GM23338 (cell line): ENCODE measurements at regions not wholly inside any gene's neighbourhood (a gene's known extent, or its start where the extent isn't known, plus 50 kb on each side); places are given as distances from the start of the nearest gene placed in this dataset.

Experiments used
- ATAC-seq: fragments of 200-7000 bp; cut with Tn5 transposase; 3 replicates; pipeline ENCODE4 v1.9.1; 2020
- DNase-seq: peaks from one replicate; pipeline ENCODE4 v3.0.0-alpha.2; 2015; ENCODE audit warnings: low spot score
- H2AFZ ChIP-seq: fragments of 200-600 bp; sonication (generic); 2 replicates; pipeline ENCODE4 v1.8.0; 2016; ENCODE audit warnings: antibody characterized with exemption, mild to moderate bottlenecking, moderate library complexity
- H3F3A ChIP-seq: fragments of 200-600 bp; sonication (generic); replicated peaks from 2 replicates; pipeline ENCODE4 v1.8.0; 2017; ENCODE audit warnings: antibody characterized with exemption, mixed run types, low read depth
- H3K27ac ChIP-seq: fragments of 200-600 bp; sonication (generic); 2 replicates; pipeline ENCODE4 v1.6.1; 2016; ENCODE audit warnings: low read depth
- H3K27me3 ChIP-seq: fragments of 200-600 bp; sonication (generic); 2 replicates; pipeline ENCODE4 v1.8.0; 2016; ENCODE audit warnings: mild to moderate bottlenecking, mixed run types, moderate library complexity; ENCODE audit not compliant: insufficient read depth
- H3K36me3 ChIP-seq: fragments of 200-600 bp; sonication (generic); 2 replicates; pipeline ENCODE4 v1.8.0; 2016; ENCODE audit warnings: mild to moderate bottlenecking; ENCODE audit not compliant: insufficient read depth
- H3K4me1 ChIP-seq: fragments of 200-600 bp; sonication (generic); 2 replicates; pipeline ENCODE4 v1.8.0; 2016; ENCODE audit warnings: mild to moderate bottlenecking, moderate library complexity; ENCODE audit not compliant: insufficient read depth
- H3K4me2 ChIP-seq: fragments of 200-600 bp; sonication (generic); 2 replicates; pipeline ENCODE4 v1.7.1; 2017; ENCODE audit warnings: mixed run types
- H3K4me3 ChIP-seq: fragments of 200-600 bp; sonication (generic); 2 replicates; pipeline ENCODE4 v1.6.1; 2016; ENCODE audit warnings: mixed run types
- H3K79me2 ChIP-seq: fragments of 200-600 bp; sonication (generic); replicated peaks from 2 replicates; pipeline ENCODE4 v1.8.0; 2017; ENCODE audit warnings: mild to moderate bottlenecking; ENCODE audit not compliant: insufficient read depth
- H3K9me2 ChIP-seq: fragments of 200-600 bp; sonication (generic); 2 replicates; pipeline ENCODE4 v1.8.0; 2017; ENCODE audit not compliant: insufficient read depth
- H4K20me1 ChIP-seq: fragments of 200-600 bp; sonication (generic); replicated peaks from 2 replicates; pipeline ENCODE4 v1.8.0; 2017; ENCODE audit warnings: mild to moderate bottlenecking; ENCODE audit not compliant: insufficient read depth
- H3K27ac Mint-ChIP-seq: 2 replicates; pipeline ENCODE4 v1.8.0; 2020; ENCODE audit warnings: inconsistent platforms, mild to moderate bottlenecking, moderate library complexity, mixed read lengths
- H3K27me3 Mint-ChIP-seq: 3 replicates; pipeline ENCODE4 v1.8.0; 2022; ENCODE audit warnings: low read depth, mild to moderate bottlenecking, moderate library complexity, mixed read lengths, inconsistent platforms; ENCODE audit not compliant: insufficient read depth, poor library complexity
- H3K36me3 Mint-ChIP-seq: 3 replicates; pipeline ENCODE4 v1.8.0; 2021; ENCODE audit warnings: low read depth, mild to moderate bottlenecking, inconsistent platforms, moderate library complexity, mixed read lengths
- H3K4me1 Mint-ChIP-seq: 3 replicates; pipeline ENCODE4 v1.8.0; 2020; ENCODE audit warnings: mild to moderate bottlenecking, inconsistent platforms, mixed read lengths
- H3K4me3 Mint-ChIP-seq: 3 replicates; pipeline ENCODE4 v1.8.0; 2021; ENCODE audit warnings: moderate library complexity, mild to moderate bottlenecking, inconsistent platforms, mixed read lengths
- H3K9me3 Mint-ChIP-seq: 3 replicates; pipeline ENCODE4 v1.8.0; 2020; ENCODE audit warnings: moderate library complexity, mild to moderate bottlenecking, inconsistent platforms, mixed read lengths
- NANOG ChIP-seq: IDR thresholded peaks from 2 replicates; pipeline ENCODE4 v1.6.1; 2016; ENCODE audit warnings: antibody characterized with exemption, borderline replicate concordance
- TF ChIP-seq, protein P1 (sequence below): fragments of 250-450 bp; sonication (Bioruptor Pico); IDR thresholded peaks from 2 replicates; pipeline ENCODE4 v1.5.0; 2020; ENCODE audit warnings: mild to moderate bottlenecking, moderate library complexity
- TF ChIP-seq, protein P2 (sequence below): IDR thresholded peaks from 2 replicates; pipeline ENCODE4 v1.6.1; 2016; ENCODE audit warnings: antibody characterized with exemption
- TF ChIP-seq, protein P3 (sequence below), 2 experiments: fragments of 200-600 bp in 1 of 2; sonication (generic) in 1 of 2; conservative IDR thresholded peaks; 2 replicates each; pipeline versions ENCODE4 v1.5.1 to v1.6.1; 2016 to 2017; ENCODE audit warnings: antibody characterized with exemption in 2 of 2, low read depth in 2 of 2, mild to moderate bottlenecking in 2 of 2, moderate library complexity in 1 of 2

DNA sequence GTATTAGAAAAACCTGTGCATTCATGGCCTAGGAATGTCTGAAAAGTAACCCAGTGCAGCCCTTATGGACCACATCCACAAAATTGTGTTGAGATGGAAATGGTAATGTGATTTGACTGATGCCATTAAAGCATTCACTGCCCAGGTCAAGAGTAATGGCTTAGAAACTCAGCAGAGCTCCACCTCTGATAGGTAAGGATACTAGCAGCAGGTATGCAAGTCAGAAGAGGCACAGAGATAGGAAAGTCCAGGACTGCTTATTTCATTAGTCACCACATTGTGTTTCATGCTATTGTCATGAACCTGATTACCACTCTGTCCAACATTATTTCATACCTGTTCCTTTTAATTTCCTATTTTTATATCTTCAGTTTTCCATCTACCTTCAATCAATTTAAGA, 2042.2 kb downstream of the ARAP2 start:
- no peaks in the 10 kb centered on the region for H3K36me3 ChIP-seq
- no peak overlapping the region for H2AFZ ChIP-seq
- Mint-ChIP-seq H3K9me3 (peaks cover 25% of the 10 kb centered on the region), H3K27me3 (peaks cover 5% of the 10 kb centered on the region), H3K4me1 (peaks cover 10% of the 10 kb centered on the region; the same call in 2 of the 3 replicates), H3K36me3 (peaks cover 25% of the 10 kb centered on the region), H3K4me3 (no peak overlapping the region), H3K27ac (no peak overlapping the region)
- H3K27me3 ChIP-seq = no peaks in the 10 kb centered on the region
- 0 out of 2 replicates have a peak, but pooled peaks cover 3% of the 10 kb centered on the region for H3K9me2 ChIP-seq
- no peaks in the 10 kb centered on the region for H3F3A ChIP-seq
- H3K79me2 ChIP-seq = no peaks in the 10 kb centered on the region
- TF ChIP-seq, protein P1, sequence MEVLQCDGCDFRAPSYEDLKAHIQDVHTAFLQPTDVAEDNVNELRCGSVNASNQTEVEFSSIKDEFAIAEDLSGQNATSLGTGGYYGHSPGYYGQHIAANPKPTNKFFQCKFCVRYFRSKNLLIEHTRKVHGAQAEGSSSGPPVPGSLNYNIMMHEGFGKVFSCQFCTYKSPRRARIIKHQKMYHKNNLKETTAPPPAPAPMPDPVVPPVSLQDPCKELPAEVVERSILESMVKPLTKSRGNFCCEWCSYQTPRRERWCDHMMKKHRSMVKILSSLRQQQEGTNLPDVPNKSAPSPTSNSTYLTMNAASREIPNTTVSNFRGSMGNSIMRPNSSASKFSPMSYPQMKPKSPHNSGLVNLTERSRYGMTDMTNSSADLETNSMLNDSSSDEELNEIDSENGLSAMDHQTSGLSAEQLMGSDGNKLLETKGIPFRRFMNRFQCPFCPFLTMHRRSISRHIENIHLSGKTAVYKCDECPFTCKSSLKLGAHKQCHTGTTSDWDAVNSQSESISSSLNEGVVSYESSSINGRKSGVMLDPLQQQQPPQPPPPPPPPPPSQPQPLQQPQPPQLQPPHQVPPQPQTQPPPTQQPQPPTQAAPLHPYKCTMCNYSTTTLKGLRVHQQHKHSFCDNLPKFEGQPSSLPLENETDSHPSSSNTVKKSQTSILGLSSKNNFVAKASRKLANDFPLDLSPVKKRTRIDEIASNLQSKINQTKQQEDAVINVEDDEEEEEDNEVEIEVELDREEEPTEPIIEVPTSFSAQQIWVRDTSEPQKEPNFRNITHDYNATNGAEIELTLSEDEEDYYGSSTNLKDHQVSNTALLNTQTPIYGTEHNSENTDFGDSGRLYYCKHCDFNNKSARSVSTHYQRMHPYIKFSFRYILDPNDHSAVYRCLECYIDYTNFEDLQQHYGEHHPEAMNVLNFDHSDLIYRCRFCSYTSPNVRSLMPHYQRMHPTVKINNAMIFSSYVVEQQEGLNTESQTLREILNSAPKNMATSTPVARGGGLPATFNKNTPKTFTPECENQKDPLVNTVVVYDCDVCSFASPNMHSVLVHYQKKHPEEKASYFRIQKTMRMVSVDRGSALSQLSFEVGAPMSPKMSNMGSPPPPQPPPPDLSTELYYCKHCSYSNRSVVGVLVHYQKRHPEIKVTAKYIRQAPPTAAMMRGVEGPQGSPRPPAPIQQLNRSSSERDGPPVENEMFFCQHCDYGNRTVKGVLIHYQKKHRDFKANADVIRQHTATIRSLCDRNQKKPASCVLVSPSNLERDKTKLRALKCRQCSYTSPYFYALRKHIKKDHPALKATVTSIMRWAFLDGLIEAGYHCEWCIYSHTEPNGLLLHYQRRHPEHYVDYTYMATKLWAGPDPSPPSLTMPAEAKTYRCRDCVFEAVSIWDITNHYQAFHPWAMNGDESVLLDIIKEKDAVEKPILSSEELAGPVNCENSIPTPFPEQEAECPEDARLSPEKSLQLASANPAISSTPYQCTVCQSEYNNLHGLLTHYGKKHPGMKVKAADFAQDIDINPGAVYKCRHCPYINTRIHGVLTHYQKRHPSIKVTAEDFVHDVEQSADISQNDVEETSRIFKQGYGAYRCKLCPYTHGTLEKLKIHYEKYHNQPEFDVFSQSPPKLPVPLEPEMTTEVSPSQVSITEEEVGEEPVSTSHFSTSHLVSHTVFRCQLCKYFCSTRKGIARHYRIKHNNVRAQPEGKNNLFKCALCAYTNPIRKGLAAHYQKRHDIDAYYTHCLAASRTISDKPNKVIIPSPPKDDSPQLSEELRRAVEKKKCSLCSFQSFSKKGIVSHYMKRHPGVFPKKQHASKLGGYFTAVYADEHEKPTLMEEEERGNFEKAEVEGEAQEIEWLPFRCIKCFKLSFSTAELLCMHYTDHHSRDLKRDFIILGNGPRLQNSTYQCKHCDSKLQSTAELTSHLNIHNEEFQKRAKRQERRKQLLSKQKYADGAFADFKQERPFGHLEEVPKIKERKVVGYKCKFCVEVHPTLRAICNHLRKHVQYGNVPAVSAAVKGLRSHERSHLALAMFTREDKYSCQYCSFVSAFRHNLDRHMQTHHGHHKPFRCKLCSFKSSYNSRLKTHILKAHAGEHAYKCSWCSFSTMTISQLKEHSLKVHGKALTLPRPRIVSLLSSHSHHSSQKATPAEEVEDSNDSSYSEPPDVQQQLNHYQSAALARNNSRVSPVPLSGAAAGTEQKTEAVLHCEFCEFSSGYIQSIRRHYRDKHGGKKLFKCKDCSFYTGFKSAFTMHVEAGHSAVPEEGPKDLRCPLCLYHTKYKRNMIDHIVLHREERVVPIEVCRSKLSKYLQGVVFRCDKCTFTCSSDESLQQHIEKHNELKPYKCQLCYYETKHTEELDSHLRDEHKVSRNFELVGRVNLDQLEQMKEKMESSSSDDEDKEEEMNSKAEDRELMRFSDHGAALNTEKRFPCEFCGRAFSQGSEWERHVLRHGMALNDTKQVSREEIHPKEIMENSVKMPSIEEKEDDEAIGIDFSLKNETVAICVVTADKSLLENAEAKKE = no peak
- no peak for TF ChIP-seq NANOG
- TF ChIP-seq, protein P2, sequence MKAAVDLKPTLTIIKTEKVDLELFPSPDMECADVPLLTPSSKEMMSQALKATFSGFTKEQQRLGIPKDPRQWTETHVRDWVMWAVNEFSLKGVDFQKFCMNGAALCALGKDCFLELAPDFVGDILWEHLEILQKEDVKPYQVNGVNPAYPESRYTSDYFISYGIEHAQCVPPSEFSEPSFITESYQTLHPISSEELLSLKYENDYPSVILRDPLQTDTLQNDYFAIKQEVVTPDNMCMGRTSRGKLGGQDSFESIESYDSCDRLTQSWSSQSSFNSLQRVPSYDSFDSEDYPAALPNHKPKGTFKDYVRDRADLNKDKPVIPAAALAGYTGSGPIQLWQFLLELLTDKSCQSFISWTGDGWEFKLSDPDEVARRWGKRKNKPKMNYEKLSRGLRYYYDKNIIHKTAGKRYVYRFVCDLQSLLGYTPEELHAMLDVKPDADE = no peak
- TF ChIP-seq, protein P3, sequence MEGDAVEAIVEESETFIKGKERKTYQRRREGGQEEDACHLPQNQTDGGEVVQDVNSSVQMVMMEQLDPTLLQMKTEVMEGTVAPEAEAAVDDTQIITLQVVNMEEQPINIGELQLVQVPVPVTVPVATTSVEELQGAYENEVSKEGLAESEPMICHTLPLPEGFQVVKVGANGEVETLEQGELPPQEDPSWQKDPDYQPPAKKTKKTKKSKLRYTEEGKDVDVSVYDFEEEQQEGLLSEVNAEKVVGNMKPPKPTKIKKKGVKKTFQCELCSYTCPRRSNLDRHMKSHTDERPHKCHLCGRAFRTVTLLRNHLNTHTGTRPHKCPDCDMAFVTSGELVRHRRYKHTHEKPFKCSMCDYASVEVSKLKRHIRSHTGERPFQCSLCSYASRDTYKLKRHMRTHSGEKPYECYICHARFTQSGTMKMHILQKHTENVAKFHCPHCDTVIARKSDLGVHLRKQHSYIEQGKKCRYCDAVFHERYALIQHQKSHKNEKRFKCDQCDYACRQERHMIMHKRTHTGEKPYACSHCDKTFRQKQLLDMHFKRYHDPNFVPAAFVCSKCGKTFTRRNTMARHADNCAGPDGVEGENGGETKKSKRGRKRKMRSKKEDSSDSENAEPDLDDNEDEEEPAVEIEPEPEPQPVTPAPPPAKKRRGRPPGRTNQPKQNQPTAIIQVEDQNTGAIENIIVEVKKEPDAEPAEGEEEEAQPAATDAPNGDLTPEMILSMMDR (conservative IDR thresholded peaks at IDR 0.05; ENCODE audit: low read depth in 2 of 2) = no peak
- H3K4me1 ChIP-seq = peaks cover 11% of the 10 kb centered on the region; the same call in 1 of the 2 replicates
- no peak overlapping the region for H3K4me3 ChIP-seq
- H3K27ac ChIP-seq = no peak overlapping the region
- no peaks in the 10 kb centered on the region for H4K20me1 ChIP-seq
- no peak overlapping the region for H3K4me2 ChIP-seq
- ATAC-seq (no peak), DNase-seq (no peak)
